Erythroblast (primary cell): ENCODE measurements at regions not wholly inside any gene's neighbourhood (a gene's known extent, or its start where the extent isn't known, plus 50 kb on each side); places are given as distances from the start of the nearest gene placed in this dataset.

ENCODE experiments used
- GATA1 ChIP-seq: IDR thresholded peaks from 2 replicates; pipeline ENCODE4 v1.6.1; 2011; ENCODE audit warnings: low read depth, mild to moderate bottlenecking, control low read depth, low read length, moderate library complexity
- POLR2A ChIP-seq: IDR thresholded peaks from 2 replicates; pipeline ENCODE4 v1.6.1; 2011; ENCODE audit warnings: mild to moderate bottlenecking, low read length

DNA sequence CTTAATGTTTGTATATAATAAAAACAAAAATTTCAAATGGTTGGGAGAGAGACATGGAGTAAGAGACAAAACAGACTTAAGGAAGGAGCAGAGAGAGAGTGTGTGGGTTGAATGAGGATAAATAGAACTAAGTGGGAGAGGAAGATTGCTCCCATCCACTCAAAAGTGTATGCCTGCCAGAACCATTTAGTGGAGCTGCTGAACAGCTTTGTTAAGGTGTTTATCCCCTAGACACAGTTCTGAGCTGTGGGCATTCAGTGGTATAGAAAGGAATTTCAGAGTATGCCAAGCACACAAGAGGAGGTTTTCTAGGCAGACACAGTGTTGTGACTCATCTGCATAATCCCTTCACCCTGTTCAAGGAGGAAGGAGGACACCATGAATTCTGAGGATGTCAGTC lies 508.6 kb upstream of the EPHA5 start:
- TF ChIP-seq POLR2A (no peak), GATA1 (no peak)
